Esophagus squamous epithelium (tissue), 5 donors: ENCODE measurements at regions not wholly inside any gene's neighbourhood (a gene's known extent, or its start where the extent isn't known, plus 50 kb on each side); places are given as distances from the start of the nearest gene placed in this dataset.

Source experiments
- DNase-seq: peaks from one replicate; lab custom pipeline; 2025; lab: John Stamatoyannopoulos, UW
- H3K27ac ChIP-seq, 4 donors: fragments of 200-600 bp; sonication (generic); one replicate each; pipeline ENCODE4 v1.5.1; 2016 to 2019; ENCODE audit warnings: mild to moderate bottlenecking in 1 of 4
- H3K27me3 ChIP-seq, 4 donors: fragments of 200-600 bp; sonication (generic); 1 replicate in 3 of 4; 2 replicates in 1 of 4; pipeline versions ENCODE4 v1.5.1 to v1.6.0; 2017 to 2021; ENCODE audit warnings: antibody characterized with exemption in 1 of 4
- H3K36me3 ChIP-seq, 3 donors: fragments of 200-600 bp; sonication (generic); one replicate each; pipeline ENCODE4 v1.5.1; 2016 to 2019
- H3K4me1 ChIP-seq, 3 donors: fragments of 200-600 bp; sonication (generic); one replicate each; pipeline ENCODE4 v1.5.1; 2017 to 2019
- H3K4me3 ChIP-seq, 4 donors: fragments of 200-600 bp; sonication (generic); 1 replicate in 3 of 4; 2 replicates in 1 of 4; pipeline ENCODE4 v1.5.1; 2016 to 2019; ENCODE audit warnings: mild to moderate bottlenecking in 2 of 4, moderate library complexity in 1 of 4
- H3K9me3 ChIP-seq, 3 donors: fragments of 200-600 bp; sonication (generic); one replicate each; pipeline ENCODE4 v1.5.1; 2016 to 2019
- POLR2A ChIP-seq, 4 donors: fragments of 450-650 bp; IDR thresholded peaks; one replicate each; pipeline ENCODE4 v1.6.1; 2017; ENCODE audit warnings: antibody characterized with exemption in 4 of 4, mild to moderate bottlenecking in 4 of 4, moderate library complexity in 3 of 4
- WGBS, 2 donors: methylation state at CpG; one replicate each; pipeline ENCODE4 v1.1.5; 2018; 5-methylcytosine and 5-hydroxymethylcytosine counted together
- intact Hi-C: fragments of 100-400 bp; cut with DNase I; formaldehyde crosslinking; loops from one replicate; pipeline ENCODE4 v1.15.0; 2022
- TF ChIP-seq, protein P1 (sequence below), 6 experiments: fragments of 450-650 bp in 4 of 6; fragments of 200-600 bp in 2 of 6; sonication (generic) in 2 of 6; IDR thresholded peaks; one replicate each; pipeline ENCODE4 v1.5.1; 2016 to 2019; ENCODE audit warnings: antibody characterized with exemption in 6 of 6, mild to moderate bottlenecking in 4 of 6, moderate library complexity in 4 of 6
- donor health status: DM: yes; HTN: yes; CAD: no.

DNA sequence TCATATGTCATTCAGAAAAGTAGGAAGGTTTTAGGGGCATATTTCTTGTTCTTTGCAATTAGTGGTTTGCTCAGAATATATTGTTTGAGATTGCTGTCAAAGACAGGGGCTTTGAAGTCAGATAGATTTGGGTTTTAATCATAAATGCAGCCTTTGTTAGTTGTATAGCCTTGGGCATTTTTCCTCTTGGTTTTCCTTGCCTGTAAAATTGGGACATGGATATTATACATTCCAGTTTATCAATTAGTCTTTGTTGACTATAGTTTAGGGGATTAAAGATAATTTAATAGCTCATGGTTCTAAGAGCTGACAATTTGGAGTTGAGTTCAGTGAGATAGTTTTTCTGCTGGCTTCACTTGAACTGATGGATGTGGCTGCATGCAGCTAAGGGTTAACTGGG is 88.9 kb downstream of the DMAC1 start:
- TF ChIP-seq, protein P1, sequence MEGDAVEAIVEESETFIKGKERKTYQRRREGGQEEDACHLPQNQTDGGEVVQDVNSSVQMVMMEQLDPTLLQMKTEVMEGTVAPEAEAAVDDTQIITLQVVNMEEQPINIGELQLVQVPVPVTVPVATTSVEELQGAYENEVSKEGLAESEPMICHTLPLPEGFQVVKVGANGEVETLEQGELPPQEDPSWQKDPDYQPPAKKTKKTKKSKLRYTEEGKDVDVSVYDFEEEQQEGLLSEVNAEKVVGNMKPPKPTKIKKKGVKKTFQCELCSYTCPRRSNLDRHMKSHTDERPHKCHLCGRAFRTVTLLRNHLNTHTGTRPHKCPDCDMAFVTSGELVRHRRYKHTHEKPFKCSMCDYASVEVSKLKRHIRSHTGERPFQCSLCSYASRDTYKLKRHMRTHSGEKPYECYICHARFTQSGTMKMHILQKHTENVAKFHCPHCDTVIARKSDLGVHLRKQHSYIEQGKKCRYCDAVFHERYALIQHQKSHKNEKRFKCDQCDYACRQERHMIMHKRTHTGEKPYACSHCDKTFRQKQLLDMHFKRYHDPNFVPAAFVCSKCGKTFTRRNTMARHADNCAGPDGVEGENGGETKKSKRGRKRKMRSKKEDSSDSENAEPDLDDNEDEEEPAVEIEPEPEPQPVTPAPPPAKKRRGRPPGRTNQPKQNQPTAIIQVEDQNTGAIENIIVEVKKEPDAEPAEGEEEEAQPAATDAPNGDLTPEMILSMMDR (IDR thresholded peaks at IDR 0.05) = no peak
- TF ChIP-seq POLR2A (IDR thresholded peaks at IDR 0.05) = no peak
- Histone ChIP-seq H3K27ac (no peak overlapping the region), H3K27me3 (no peaks in the 10 kb centered on the region), H3K4me1 (no peaks in the 10 kb centered on the region), H3K36me3 (no peaks in the 10 kb centered on the region), H3K4me3 (no peak overlapping the region), H3K9me3 (no peaks in the 10 kb centered on the region)
- intact Hi-C loops = no loop called here
- no peak for DNase-seq

DNA sequence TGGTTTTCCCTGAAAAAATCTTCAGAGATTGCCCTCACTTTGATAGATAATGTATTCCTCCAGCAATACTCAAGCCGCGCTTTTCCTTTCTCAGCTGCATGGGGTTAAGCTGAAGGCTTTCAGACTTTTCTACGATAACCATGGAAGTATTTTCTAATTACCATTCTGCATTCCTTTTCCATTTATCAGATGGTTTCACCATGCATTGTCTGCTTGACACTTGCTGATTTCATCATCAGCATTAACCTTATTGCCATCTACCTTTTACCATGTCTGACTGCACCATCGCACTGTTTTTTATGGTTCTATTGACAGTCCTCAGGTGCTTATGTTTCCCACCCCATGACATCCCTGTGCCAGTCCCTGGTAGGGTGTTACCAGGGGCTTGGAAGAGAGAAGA is 91.6 kb downstream of the DMAC1 start:
- Histone ChIP-seq H3K4me3 (no peak overlapping the region), H3K27me3 (no peaks in the 10 kb centered on the region), H3K27ac (no peak overlapping the region), H3K9me3 (no peaks in the 10 kb centered on the region), H3K36me3 (no peaks in the 10 kb centered on the region), H3K4me1 (no peaks in the 10 kb centered on the region)
- intact Hi-C loops = no loop called here
- 85 to 88% methylated on average over 4 of the region's 4 CpGs for WGBS, 2 donors
- TF ChIP-seq, protein P1 (IDR thresholded peaks at IDR 0.05) = no peak
- TF ChIP-seq POLR2A (IDR thresholded peaks at IDR 0.05) = no peak
- no peak for DNase-seq

DNA sequence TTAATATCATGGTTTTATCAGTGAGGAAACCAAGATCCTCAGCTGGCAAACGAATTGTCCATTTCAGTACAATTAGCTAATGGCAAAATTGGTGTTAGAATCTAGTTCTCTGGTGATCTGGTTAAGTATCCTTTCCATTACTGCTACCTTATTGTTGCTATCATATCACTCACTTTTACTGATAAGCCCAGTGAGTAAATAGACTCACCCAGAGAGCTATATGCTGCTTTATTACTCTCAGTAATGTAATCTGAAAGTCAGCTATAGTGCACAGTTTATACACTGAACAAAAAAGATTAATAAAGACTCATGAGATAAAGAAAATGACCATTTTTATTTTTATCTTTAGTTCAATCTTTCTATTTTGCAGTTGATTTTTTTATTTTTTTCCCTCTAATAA is 95.0 kb downstream of the DMAC1 start:
- H3K4me3 ChIP-seq = no peak overlapping the region
- H3K4me1 ChIP-seq = no peaks in the 10 kb centered on the region
- H3K27ac ChIP-seq = no peak overlapping the region
- TF ChIP-seq, protein P1 (IDR thresholded peaks at IDR 0.05) = no peak
- TF ChIP-seq POLR2A (IDR thresholded peaks at IDR 0.05) = no peak
- H3K36me3 ChIP-seq = no peaks in the 10 kb centered on the region
- intact Hi-C loops = no loop called here
- no peaks in the 10 kb centered on the region for H3K9me3 ChIP-seq
- no peak for DNase-seq
- WGBS, 2 donors = 38 to 61% methylated on average over 1 of the region's 1 CpG
- H3K27me3 ChIP-seq = no peaks in the 10 kb centered on the region

DNA sequence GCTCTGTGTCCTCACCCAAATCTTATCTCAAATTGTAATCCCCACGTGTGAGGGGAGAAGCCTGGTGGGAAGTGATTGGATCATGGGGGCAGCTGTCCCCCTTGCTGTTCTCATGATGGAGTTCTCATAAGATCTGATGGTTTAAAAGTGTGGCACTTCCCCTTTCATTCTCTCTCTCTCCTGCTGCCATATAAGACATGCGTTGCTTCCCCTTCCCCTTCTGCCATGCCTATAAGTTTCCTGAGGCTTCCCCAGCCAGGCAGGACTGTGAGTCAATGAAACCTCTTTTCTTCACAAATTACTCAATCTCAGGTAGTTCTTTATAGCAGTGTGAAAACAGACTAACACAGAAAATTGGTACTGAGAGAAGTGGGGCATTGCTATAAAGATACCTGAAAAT is 107.7 kb downstream of the DMAC1 start:
- no peak overlapping the region for H3K4me3 ChIP-seq
- DNase-seq = no peak
- H3K36me3 ChIP-seq = no peaks in the 10 kb centered on the region
- intact Hi-C loops = no loop called here
- H3K4me1 ChIP-seq = no peaks in the 10 kb centered on the region
- H3K9me3 ChIP-seq = no peaks in the 10 kb centered on the region
- H3K27me3 ChIP-seq = no peaks in the 10 kb centered on the region
- no peak for TF ChIP-seq POLR2A (IDR thresholded peaks at IDR 0.05)
- TF ChIP-seq, protein P1 (IDR thresholded peaks at IDR 0.05) = no peak
- whole genome bisulfite sequencing, 2 donors = 81 to 88% methylated on average over 2 of the region's 2 CpGs
- H3K27ac ChIP-seq = no peak overlapping the region

DNA sequence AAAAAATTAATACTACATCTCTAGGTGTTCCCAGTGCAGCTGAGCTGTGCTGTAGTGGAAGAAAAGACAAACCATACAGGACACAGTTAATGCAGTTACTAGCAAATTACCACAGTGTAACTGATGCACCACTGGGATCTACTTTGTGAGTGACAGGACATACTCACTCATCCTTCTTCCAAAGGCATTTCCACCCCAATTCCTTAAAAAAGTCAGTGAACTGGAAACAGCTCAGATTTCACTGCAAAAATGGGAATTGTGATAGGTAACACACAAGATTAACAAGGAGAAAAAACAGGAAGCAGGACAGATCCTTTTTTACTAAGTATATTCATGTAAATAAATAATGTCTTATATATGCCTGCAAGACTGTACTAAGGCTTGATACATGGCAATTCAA is 109.6 kb downstream of the DMAC1 start:
- no peaks in the 10 kb centered on the region for H3K9me3 ChIP-seq
- DNase-seq = no peak
- no peaks in the 10 kb centered on the region for H3K36me3 ChIP-seq
- TF ChIP-seq POLR2A (IDR thresholded peaks at IDR 0.05) = no peak
- TF ChIP-seq, protein P1 (IDR thresholded peaks at IDR 0.05) = no peak
- no peak overlapping the region for H3K4me3 ChIP-seq
- intact Hi-C loops = no loop called here
- H3K27ac ChIP-seq = no peak overlapping the region
- no peaks in the 10 kb centered on the region for H3K27me3 ChIP-seq
- no peaks in the 10 kb centered on the region for H3K4me1 ChIP-seq
